A673 (cell line): ENCODE measurements at regions not wholly inside any gene's neighbourhood (a gene's known extent, or its start where the extent isn't known, plus 50 kb on each side); places are given as distances from the start of the nearest gene placed in this dataset.

ENCODE experiments used
- EZH2 ChIP-seq: fragments of 200-600 bp; sonication (generic); IDR thresholded peaks from 2 replicates; pipeline ENCODE4 v1.6.1; 2017; ENCODE audit warnings: borderline replicate concordance, low read depth, mild to moderate bottlenecking, mixed read lengths, antibody characterized with exemption, low read length; ENCODE audit not compliant: poor library complexity, severe bottlenecking
- TF ChIP-seq, protein P1 (sequence below): fragments of 300-800, 200-600 bp; sonication (generic); conservative IDR thresholded peaks from 2 replicates; pipeline ENCODE4 v1.5.1; 2017; ENCODE audit warnings: low read depth, mild to moderate bottlenecking, antibody characterized with exemption, low read length, moderate library complexity, mixed read lengths

GRCh38 chr14:83384253-83384652, 1850.6 kb upstream of the SEL1L start:
- TF ChIP-seq, protein P1, sequence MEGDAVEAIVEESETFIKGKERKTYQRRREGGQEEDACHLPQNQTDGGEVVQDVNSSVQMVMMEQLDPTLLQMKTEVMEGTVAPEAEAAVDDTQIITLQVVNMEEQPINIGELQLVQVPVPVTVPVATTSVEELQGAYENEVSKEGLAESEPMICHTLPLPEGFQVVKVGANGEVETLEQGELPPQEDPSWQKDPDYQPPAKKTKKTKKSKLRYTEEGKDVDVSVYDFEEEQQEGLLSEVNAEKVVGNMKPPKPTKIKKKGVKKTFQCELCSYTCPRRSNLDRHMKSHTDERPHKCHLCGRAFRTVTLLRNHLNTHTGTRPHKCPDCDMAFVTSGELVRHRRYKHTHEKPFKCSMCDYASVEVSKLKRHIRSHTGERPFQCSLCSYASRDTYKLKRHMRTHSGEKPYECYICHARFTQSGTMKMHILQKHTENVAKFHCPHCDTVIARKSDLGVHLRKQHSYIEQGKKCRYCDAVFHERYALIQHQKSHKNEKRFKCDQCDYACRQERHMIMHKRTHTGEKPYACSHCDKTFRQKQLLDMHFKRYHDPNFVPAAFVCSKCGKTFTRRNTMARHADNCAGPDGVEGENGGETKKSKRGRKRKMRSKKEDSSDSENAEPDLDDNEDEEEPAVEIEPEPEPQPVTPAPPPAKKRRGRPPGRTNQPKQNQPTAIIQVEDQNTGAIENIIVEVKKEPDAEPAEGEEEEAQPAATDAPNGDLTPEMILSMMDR: no peak
- no peak for TF ChIP-seq EZH2
